Activated CD8-positive, alpha-beta T cell treated with anti-CD3 and anti-CD28 coated beads, Interleukin-2, amount 10 ng/mL, durations not matched to agents 7 days and 5 days (primary cell): ENCODE measurements at regions not wholly inside any gene's neighbourhood (a gene's known extent, or its start where the extent isn't known, plus 50 kb on each side); places are given as distances from the start of the nearest gene placed in this dataset.

Experiments
- ATAC-seq: fragments of 150-1000 bp; cut with Tn5 transposase; one replicate; pipeline ENCODE4 v1.10.0; 2021; ENCODE audit warnings: moderate library complexity
- CTCF ChIA-PET: fragments of 350-600 bp; sonication (Branson Sonifier 250); formaldehyde crosslinking; loops from one replicate; lab custom pipeline; 2021; ENCODE audit warnings: antibody characterized with exemption; lab: Charles Lee
- POLR2A ChIA-PET: fragments of 350-600 bp; sonication (Branson Sonifier 250); formaldehyde crosslinking; loops from one replicate; lab custom pipeline; 2021; ENCODE audit warnings: antibody characterized with exemption; lab: Charles Lee
- DNase-seq: peaks from one replicate; pipeline ENCODE4 v3.0.0-alpha.2; 2020
- H3K27ac Mint-ChIP-seq: one replicate; pipeline ENCODE4 v1.8.0; 2021; ENCODE audit warnings: mild to moderate bottlenecking, mixed read lengths
- H3K27me3 Mint-ChIP-seq: one replicate; pipeline ENCODE4 v1.8.0; 2021; ENCODE audit warnings: low read depth, mixed read lengths
- H3K36me3 Mint-ChIP-seq: one replicate; pipeline ENCODE4 v1.8.0; 2021; ENCODE audit warnings: low read depth, mixed read lengths
- H3K4me1 Mint-ChIP-seq: one replicate; pipeline ENCODE4 v1.8.0; 2021; ENCODE audit warnings: low read depth, mixed read lengths
- H3K4me3 Mint-ChIP-seq: one replicate; pipeline ENCODE4 v1.8.0; 2021; ENCODE audit warnings: mild to moderate bottlenecking, mixed read lengths
- H3K9me3 Mint-ChIP-seq: one replicate; pipeline ENCODE4 v1.8.0; 2022; ENCODE audit warnings: mixed read lengths; ENCODE audit not compliant: insufficient read depth

DNA sequence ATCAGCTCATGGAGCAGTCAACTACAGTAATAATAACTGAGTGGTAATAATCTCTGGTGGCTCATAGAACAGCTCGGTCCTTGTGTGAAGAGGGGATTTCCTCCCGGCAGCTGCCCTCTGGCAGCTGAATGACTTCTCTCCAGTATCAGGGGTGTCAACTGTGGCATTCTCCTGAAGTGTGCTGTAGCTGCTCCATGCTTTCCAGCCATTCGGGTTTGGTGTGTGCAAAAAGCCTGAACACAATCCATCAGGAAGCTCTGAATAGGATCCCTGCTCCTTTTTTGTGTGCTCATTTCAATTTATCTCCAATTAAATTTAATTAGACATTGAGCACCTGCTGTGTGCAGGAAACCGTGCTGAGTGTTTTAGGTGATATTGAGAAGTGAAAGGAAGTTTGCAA lies 59.8 kb upstream of the BARX1 start:
- Mint-ChIP-seq H3K9me3 (no peaks in the 10 kb centered on the region), H3K4me1 (peaks cover 4% of the 10 kb centered on the region), H3K27ac (no peak overlapping the region), H3K4me3 (no peak overlapping the region), H3K27me3 (peaks cover 4% of the 10 kb centered on the region), H3K36me3 (no peaks in the 10 kb centered on the region)
- CTCF ChIA-PET: interaction anchor here (0.6 to 4.5 kb wide), 7 partner anchors 12 to 197 kb away, joined by 3 to 49 read pairs (median 4); no protein-coding TSS in a partner anchor
- ATAC-seq: no peak
- POLR2A ChIA-PET: no interaction called here
- DNase-seq: no peak

DNA sequence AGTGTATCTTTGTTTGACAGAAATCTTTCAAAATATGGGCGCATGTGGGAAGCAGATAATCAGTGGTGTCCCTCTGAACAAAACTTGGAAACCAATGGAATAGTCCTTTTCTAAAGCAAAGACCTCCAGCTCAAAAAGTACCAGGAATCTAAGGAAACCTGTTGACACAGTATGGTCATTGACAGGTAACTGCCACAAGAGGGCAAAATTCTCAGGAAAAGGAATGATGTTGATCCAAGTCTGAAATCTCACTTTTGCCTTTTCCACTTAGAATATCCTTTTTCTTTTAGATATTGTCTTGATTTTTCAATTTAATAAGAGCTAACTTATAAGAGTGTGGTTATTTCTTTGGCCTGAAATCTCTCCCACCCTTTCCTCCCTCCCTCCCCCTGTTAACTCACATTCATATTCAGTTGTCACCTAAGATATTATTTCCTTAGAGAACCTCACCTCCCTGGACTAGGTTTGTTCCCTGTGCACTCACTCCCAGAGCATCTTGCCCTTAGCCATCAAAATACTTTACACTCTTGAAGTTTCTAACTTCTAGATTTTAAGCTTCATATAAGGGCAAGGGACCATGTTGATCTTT lies 59.0 kb upstream of the BARX1 start:
- Mint-ChIP-seq H3K4me1 (peaks cover 4% of the 10 kb centered on the region), H3K27ac (no peak overlapping the region), H3K27me3 (no peaks in the 10 kb centered on the region), H3K36me3 (no peaks in the 10 kb centered on the region), H3K9me3 (no peaks in the 10 kb centered on the region), H3K4me3 (no peak overlapping the region)
- no peak for DNase-seq
- CTCF ChIA-PET: interaction anchor here (0.6 to 4.5 kb wide), 12 partner anchors 11 to 211 kb away, joined by 3 to 49 read pairs (median 4); no protein-coding TSS in a partner anchor
- POLR2A ChIA-PET: no interaction called here
- ATAC-seq: no peak

DNA sequence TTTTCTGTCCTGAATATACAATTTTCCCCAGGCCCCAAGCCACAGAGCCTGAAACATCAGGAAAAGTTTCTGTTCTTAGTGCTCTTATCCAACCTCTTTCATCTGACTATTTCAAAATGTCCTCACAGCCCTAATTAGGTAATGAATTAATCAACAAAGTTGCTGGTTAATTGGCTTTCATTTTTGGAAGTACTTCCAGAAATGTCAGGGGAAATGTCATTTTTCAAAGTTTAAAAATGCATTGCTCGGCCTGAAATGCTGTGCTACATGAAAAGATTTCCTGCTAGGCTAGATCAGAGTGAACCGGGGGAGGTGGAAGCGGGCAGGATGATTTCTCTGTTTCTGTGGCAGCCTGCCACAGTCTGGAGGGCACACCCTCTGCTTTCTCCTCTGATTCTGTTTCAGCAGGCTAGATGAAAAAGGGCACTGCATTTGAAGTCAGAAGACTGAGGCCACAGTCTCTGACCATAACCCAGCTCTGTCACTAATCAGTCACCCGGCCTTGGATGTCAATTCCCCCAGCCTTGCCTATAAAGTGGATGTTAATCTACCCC lies 55.9 kb upstream of the BARX1 start:
- CTCF ChIA-PET: no interaction called here
- Mint-ChIP-seq H3K27ac (no peak overlapping the region), H3K36me3 (no peaks in the 10 kb centered on the region), H3K4me3 (no peak overlapping the region), H3K9me3 (no peaks in the 10 kb centered on the region), H3K27me3 (peaks cover 7% of the 10 kb centered on the region), H3K4me1 (peaks cover 4% of the 10 kb centered on the region)
- ATAC-seq (no peak), DNase-seq (no peak)
- POLR2A ChIA-PET: no interaction called here

DNA sequence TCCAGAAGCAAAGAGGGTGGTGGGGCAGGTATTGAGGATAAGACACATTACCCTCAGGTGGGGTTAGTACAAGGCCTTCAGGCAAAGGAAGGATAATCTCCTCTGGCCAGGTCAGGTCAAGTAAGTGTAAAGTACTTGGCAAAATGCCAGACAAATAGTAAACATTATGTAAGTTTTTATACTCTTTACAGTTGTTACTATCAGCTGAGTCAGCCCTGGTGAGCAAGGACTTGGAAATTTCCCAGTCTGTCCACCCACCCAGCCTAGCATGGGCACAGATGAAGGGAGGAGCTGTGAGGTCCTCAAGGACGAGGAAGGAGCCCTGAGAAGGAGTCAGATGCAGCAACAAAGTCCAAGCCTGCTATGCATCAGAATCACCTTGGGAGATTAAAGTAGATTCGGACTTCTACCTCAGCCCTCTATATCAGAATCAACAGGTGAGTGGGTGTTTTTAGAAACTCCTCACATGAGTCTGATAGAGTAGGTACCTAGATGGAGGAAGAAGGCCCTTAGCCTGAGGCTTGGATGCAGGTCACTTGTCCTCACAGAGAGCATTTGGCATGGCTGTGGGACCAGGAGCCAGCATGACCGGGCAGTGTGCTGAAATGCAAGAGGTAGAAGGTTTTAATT lies 50.2 kb upstream of the BARX1 start:
- H3K27me3 Mint-ChIP-seq: peaks cover 12% of the 10 kb centered on the region
- no peaks in the 10 kb centered on the region for H3K9me3 Mint-ChIP-seq
- CTCF ChIA-PET: no interaction called here
- no peak for ATAC-seq
- H3K4me3 Mint-ChIP-seq: no peak overlapping the region
- POLR2A ChIA-PET: no interaction called here
- no peaks in the 10 kb centered on the region for H3K36me3 Mint-ChIP-seq
- no peak for DNase-seq
- no peak overlapping the region for H3K27ac Mint-ChIP-seq
- H3K4me1 Mint-ChIP-seq: no peaks in the 10 kb centered on the region
